OCI-LY3 (cell line): ENCODE measurements at regions not wholly inside any gene's neighbourhood (a gene's known extent, or its start where the extent isn't known, plus 50 kb on each side); places are given as distances from the start of the nearest gene placed in this dataset.

ENCODE experiments used
- EZH2phosphoT487 ChIP-seq: fragments of 200-600 bp; shearing (Covaris generic); IDR thresholded peaks from 2 replicates; pipeline ENCODE4 v1.6.1; 2018; ENCODE audit warnings: antibody characterized with exemption, mixed run types, low read depth
- TF ChIP-seq, protein P1 (sequence below): fragments of 200-600, 300-600 bp; sonication (generic); IDR thresholded peaks from 2 replicates; pipeline ENCODE4 v1.5.1; 2014; ENCODE audit warnings: antibody characterized with exemption, low read length, low read depth

DNA sequence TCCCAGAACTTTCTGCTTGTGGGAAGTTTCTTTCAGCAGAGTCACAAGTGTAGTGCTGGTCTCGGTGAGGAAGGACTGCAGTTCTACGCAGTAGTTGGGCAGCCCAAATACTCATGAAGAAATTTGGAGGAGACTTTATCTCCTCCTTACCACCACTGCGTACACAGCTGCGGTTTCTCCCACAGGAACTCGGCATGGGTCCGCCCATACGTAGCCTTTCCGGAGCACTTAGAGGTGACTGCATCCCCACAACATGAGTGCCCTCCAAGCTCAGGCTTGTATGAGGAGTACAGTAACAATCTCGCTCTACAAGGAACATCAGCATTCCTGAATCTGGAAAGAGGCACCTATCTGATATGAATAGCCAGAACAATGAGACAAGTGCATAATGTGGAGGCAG lies 549.2 kb upstream of the SEMA3D start:
- TF ChIP-seq, protein P1, sequence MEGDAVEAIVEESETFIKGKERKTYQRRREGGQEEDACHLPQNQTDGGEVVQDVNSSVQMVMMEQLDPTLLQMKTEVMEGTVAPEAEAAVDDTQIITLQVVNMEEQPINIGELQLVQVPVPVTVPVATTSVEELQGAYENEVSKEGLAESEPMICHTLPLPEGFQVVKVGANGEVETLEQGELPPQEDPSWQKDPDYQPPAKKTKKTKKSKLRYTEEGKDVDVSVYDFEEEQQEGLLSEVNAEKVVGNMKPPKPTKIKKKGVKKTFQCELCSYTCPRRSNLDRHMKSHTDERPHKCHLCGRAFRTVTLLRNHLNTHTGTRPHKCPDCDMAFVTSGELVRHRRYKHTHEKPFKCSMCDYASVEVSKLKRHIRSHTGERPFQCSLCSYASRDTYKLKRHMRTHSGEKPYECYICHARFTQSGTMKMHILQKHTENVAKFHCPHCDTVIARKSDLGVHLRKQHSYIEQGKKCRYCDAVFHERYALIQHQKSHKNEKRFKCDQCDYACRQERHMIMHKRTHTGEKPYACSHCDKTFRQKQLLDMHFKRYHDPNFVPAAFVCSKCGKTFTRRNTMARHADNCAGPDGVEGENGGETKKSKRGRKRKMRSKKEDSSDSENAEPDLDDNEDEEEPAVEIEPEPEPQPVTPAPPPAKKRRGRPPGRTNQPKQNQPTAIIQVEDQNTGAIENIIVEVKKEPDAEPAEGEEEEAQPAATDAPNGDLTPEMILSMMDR = no peak
- no peak for TF ChIP-seq EZH2phosphoT487
